ENCODE measurements at regions not wholly inside any gene's neighbourhood (a gene's known extent, or its start where the extent isn't known, plus 50 kb on each side); places are given as distances from the start of the nearest gene placed in this dataset.
"Not testable (repeated sequence)": the region's sequence is repeated elsewhere in the genome, so short reads cannot be mapped to it uniquely, and the experiment has no call there.

DNA sequence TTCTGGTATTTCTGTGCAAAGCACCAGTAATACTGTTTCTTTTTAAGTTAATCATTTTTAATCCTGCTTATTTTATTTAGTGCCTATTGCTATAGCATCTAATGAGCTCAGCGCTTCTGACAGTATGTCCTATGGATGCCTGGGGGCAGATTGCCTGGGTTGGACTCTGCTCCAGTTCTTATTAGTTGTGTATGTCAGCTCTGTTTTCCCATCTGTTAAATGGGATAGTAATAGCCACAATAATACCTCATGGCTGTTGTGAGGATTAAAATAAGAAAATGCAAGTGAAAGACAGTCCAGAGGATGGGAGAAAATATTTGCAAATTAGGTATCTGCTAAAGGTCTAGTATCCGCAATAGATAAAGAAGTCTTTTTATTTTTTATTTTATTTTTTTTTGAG is 87.0 kb downstream of the UTRN start:
- no peak overlapping the region for H3K4me3 ChIP-seq (ENCODE audit: low read depth, low read length)
- TF ChIP-seq, protein P1, sequence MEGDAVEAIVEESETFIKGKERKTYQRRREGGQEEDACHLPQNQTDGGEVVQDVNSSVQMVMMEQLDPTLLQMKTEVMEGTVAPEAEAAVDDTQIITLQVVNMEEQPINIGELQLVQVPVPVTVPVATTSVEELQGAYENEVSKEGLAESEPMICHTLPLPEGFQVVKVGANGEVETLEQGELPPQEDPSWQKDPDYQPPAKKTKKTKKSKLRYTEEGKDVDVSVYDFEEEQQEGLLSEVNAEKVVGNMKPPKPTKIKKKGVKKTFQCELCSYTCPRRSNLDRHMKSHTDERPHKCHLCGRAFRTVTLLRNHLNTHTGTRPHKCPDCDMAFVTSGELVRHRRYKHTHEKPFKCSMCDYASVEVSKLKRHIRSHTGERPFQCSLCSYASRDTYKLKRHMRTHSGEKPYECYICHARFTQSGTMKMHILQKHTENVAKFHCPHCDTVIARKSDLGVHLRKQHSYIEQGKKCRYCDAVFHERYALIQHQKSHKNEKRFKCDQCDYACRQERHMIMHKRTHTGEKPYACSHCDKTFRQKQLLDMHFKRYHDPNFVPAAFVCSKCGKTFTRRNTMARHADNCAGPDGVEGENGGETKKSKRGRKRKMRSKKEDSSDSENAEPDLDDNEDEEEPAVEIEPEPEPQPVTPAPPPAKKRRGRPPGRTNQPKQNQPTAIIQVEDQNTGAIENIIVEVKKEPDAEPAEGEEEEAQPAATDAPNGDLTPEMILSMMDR (IDR thresholded peaks at IDR 0.05; ENCODE audit: low read depth, low read length): no peak

DNA sequence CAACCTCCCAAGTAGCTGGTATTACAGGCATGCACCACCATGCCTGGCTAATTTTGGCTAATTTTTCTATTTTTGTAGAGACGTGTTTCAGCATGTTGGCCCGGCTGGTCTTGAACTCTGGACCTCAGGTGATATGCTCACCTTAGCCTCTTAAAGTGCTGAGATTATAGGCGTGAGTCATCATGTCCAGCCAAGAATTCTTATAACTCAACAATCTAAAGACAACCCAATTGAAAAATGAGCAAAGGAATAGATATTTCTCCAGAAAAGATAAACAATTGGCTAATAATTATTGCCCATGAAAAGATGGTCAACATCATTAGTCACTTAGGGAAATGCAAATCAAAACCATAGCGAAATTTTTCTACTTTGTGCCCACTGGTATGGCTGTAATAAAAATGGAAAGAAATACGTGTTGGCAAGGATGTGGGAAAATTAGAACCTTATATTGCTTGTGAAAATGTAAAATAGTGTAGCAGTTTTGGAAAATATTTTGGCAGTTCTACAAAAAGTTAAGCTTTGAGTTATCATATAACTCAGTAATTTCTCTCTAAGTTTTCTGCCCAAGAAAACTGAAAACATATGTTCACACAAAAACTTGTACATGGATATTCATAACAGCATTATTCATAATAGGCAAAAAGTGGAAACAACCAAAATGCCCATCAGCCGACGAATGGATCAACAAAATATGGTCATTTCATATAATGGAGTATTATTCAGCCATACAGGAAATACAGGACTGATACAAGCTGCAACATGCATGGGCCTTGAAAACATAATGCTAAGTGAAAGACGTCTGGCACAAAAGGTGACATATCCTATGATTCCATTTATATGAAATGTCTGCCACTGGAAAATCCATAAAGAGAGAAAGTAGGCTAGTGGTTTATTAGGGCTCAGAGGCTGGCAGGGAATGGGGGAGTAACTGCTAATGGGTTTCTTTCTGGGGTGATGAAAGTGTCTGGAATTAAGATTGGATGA is 87.8 kb downstream of the UTRN start:
- TF ChIP-seq, protein P1 (IDR thresholded peaks at IDR 0.05; ENCODE audit: low read depth, low read length): no peak
- no peak overlapping the region for H3K4me3 ChIP-seq (ENCODE audit: low read depth, low read length)

DNA sequence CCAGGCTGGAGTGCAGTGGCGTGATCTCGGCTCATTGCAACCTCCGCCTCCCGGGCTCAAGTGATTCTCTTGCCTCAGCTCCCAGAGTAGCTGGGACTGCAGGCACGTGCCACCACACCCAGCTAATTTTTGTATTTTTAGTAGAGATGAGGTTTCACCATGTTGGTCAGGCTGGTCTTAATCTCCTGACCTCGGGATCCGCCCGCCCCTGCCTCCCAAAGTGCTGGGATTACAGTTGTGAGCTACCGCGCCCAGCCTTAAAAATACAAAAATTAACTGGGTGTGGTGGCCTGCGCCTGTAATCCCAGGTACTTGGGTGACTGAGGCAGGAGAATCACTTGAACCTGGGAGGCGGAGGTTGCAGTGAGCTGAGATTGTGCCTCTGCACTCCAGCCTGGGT is 89.4 kb downstream of the UTRN start:
- H3K4me3 ChIP-seq (ENCODE audit: low read depth, low read length): not testable (repeated sequence)

DNA sequence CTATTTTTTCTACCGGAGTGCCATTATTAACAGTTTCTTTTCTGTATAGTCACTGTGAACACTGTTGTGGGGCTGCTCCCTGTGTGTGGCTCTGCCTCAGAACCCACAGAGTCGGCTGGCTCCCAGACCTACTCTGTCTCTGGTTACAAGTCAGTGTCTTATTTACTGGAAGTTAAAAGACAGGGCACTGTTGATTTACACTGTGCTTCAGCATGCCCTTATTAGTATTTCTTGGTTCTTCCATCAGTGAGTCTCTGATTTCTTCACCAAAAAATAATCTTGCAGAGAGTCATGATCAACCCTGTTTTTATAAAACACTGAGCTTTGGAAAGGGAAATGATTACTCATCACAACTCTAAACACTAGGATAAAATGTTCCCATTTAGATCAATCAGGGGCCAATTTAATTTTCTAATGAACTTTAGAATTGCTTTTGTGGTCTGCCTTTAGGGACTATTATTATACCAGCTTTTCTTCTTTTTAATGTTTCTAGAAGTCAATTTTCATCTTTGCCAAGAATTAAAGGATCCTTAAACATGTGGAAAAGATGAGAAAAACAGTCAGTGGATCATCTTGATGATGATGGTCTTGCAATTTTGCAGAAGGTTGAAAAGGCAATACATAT is 92.6 kb downstream of the UTRN start:
- no peak overlapping the region for H3K4me3 ChIP-seq (ENCODE audit: low read depth, low read length)
- TF ChIP-seq, protein P1 (IDR thresholded peaks at IDR 0.05; ENCODE audit: low read depth, low read length): no peak

DNA sequence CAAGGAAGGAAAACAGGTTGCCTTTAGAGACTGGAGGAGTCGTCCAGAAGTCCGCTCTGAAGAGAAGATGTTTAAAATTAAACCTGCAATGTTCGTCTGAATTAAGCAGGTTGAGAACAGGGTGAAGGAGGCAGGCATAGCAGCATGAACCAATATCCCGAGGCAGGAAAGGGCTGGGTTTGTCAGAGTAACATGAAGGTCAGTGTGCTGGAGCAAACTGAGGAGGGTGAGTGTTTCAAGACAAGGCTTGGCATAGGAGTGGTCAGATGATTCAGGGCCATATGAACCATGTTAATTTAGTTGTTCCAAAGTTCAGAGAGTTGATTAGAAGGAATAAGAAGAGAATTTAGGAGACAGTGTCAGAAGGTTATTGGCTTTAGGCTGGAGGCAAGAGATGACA is 93.3 kb downstream of the UTRN start:
- TF ChIP-seq, protein P1 (IDR thresholded peaks at IDR 0.05; ENCODE audit: low read depth, low read length): no peak
- no peak overlapping the region for H3K4me3 ChIP-seq (ENCODE audit: low read depth, low read length)

DNA sequence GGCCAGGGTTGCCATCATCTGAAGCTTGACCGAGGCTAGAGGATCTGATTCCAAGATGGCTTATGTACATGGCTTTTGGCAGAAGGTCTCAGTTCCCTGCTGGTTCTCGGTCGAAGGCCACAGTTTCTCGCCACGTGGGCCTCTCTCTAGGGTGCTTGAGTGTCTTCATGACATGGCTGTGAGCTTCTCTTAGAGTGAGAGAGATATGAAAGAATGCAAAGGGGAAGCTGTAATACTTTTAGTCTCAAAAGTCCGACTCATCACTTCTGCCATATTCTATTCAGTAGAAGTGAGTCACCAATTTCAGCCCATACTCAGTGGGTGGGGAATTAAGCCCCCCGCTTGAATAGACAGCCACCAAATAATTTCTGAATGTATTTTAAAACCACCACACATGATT is 94.2 kb downstream of the UTRN start:
- TF ChIP-seq, protein P1 (IDR thresholded peaks at IDR 0.05; ENCODE audit: low read depth, low read length): no peak
- H3K4me3 ChIP-seq (ENCODE audit: low read depth, low read length): no peak overlapping the region

DNA sequence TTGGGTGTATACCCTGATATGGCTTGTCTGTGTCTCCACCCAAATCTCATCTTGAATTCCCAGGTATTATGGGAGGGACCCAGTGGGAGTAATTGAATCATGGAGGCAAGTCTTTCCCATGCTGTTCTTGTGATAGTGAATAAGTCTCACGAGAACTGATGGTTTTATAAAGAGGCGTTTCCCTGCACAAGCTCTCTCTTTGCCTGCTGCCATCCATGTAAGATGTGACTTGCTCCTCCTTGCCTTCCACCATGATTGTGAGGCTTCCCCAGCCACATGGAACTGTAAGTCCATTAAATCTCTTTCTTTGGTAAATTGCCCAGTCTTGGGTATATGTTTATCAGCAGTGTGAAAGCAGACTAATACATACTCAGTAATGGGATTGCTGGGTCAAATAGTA is 96.4 kb downstream of the UTRN start:
- not testable (repeated sequence) for H3K4me3 ChIP-seq (ENCODE audit: low read depth, low read length)

DNA sequence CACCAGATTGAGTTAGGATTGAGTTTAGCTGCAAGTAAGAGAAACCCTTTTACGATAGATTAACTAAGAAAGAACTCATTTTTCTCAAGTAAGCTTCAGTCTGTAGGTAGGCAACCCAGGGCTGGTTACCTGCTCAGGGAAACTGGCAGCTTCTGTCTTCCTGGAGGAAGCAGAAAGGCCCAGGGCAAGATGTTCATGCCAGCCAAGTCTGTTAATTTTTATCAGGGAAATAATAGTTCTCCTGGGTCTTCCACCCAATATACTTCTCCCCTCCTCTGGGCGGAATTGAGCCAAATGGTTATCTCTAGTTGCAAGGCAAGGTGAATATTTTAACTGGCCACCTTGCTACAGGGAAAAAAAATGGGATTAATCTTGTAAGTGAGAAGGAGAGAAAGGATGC is 98.2 kb downstream of the UTRN start:
- no peak overlapping the region for H3K4me3 ChIP-seq (ENCODE audit: low read depth, low read length)
- TF ChIP-seq, protein P1 (IDR thresholded peaks at IDR 0.05; ENCODE audit: low read depth, low read length): no peak

Measured in WI38 (cell line).